SU-DHL-6 (cell line): ENCODE measurements at regions not wholly inside any gene's neighbourhood (a gene's known extent, or its start where the extent isn't known, plus 50 kb on each side); places are given as distances from the start of the nearest gene placed in this dataset.

Source experiments
- H2AFZ ChIP-seq: fragments of 200-600 bp; sonication (generic); 2 replicates; pipeline ENCODE4 v1.6.1; 2014; ENCODE audit warnings: low read depth, mild to moderate bottlenecking, moderate library complexity, mixed read lengths, antibody characterized with exemption, low read length; ENCODE audit not compliant: severe bottlenecking
- H3F3A ChIP-seq: fragments of 200-600 bp; shearing (Covaris generic); 2 replicates; pipeline ENCODE4 v1.6.0; 2016; ENCODE audit warnings: antibody characterized with exemption, mild to moderate bottlenecking; ENCODE audit not compliant: insufficient read depth
- H3K27ac ChIP-seq: fragments of 200-600 bp; sonication (generic); 2 replicates; pipeline ENCODE4 v1.5.1; 2016; ENCODE audit warnings: low read depth, mild to moderate bottlenecking, low read length, moderate library complexity, mixed read lengths
- H3K27me3 ChIP-seq: fragments of 200-600 bp; sonication (generic), shearing (Covaris generic); 2 replicates; pipeline ENCODE4 v1.6.0; 2014; ENCODE audit warnings: mild to moderate bottlenecking, low read length
- H3K36me3 ChIP-seq: fragments of 200-600 bp; sonication (generic); 2 replicates; pipeline ENCODE4 v1.6.1; 2014; ENCODE audit warnings: mild to moderate bottlenecking, low read length, mixed read lengths
- H3K4me2 ChIP-seq: fragments of 300-600, 200-600 bp; shearing (Covaris generic), sonication (generic); 2 replicates; pipeline ENCODE4 v1.6.0; 2014; ENCODE audit warnings: low read length, low read depth, mild to moderate bottlenecking; ENCODE audit not compliant: poor library complexity, severe bottlenecking
- H3K4me3 ChIP-seq: fragments of 200-600 bp; sonication (generic); 2 replicates; pipeline ENCODE4 v1.5.1; 2014; ENCODE audit warnings: antibody characterized with exemption, low read length, mild to moderate bottlenecking, mixed read lengths; ENCODE audit not compliant: insufficient read depth, poor library complexity, severe bottlenecking
- H3K79me2 ChIP-seq: fragments of 200-600 bp; sonication (generic); 2 replicates; pipeline ENCODE4 v1.6.1; 2014; ENCODE audit warnings: mild to moderate bottlenecking, low read length, moderate library complexity; ENCODE audit not compliant: insufficient read depth
- H3K9ac ChIP-seq: fragments of 200-600 bp; sonication (generic); 2 replicates; pipeline ENCODE4 v1.7.0; 2014; ENCODE audit warnings: mild to moderate bottlenecking, low read length
- H3K9me2 ChIP-seq: fragments of 200-600 bp; sonication (generic); replicated peaks from 2 replicates; pipeline ENCODE4 v1.6.1; 2014; ENCODE audit warnings: low read length; ENCODE audit not compliant: insufficient read depth
- H3K9me3 ChIP-seq: fragments of 200-600 bp; sonication (generic); 2 replicates; pipeline ENCODE4 v1.6.1; 2014; ENCODE audit warnings: low read length, mixed read lengths; ENCODE audit not compliant: insufficient read depth
- H4K20me1 ChIP-seq: fragments of 200-600 bp; sonication (generic); 2 replicates; pipeline ENCODE4 v1.6.1; 2014; ENCODE audit warnings: low read depth, mild to moderate bottlenecking, antibody characterized with exemption, low read length, moderate library complexity, mixed read lengths
- EZH2phosphoT487 ChIP-seq: fragments of 200-600 bp; sonication (generic), shearing (Covaris generic); conservative IDR thresholded peaks from 2 replicates; pipeline ENCODE4 v1.6.1; 2018; ENCODE audit warnings: mild to moderate bottlenecking, antibody characterized with exemption, low read length, moderate library complexity, mixed read lengths
- TF ChIP-seq, protein P1 (sequence below): fragments of 200-600 bp; sonication (generic); IDR thresholded peaks from one replicate; pipeline ENCODE4 v1.5.1; 2017; ENCODE audit warnings: antibody characterized with exemption, mild to moderate bottlenecking, low read length, moderate library complexity; ENCODE audit not compliant: insufficient read depth, poor library complexity, severe bottlenecking

DNA sequence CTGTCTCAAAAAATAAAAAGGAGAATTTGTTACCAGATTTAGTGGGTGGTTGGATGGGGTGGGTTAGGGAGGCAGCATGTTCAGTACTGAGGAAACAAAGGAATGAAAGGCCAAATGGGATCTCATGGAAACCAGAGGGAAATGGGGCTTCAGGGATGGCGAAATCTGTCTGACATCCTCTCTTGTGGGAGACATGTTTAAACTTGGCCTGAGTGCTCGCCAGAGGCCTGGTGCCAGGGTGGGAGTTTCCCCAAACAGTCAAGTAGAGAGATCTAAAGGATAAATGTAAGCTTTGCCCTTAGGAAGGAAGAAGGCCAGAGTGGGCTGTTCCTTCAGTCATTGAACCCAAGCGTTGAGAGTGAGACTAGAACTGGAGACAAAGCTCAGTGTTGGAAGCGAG, 61.9 kb upstream of the AKIRIN2 start:
- Histone ChIP-seq H3K9ac (no peak overlapping the region), H3K4me3 (no peak overlapping the region), H4K20me1 (no peaks in the 10 kb centered on the region), H3K4me2 (no peak overlapping the region), H3K79me2 (no peaks in the 10 kb centered on the region), H3K27ac (no peak overlapping the region), H2AFZ (no peak overlapping the region), H3K27me3 (no peaks in the 10 kb centered on the region), H3K9me3 (no peaks in the 10 kb centered on the region), H3F3A (0 out of 2 replicates have a peak, but pooled peaks cover 3% of the 10 kb centered on the region), H3K36me3 (no peaks in the 10 kb centered on the region), H3K9me2 (no peaks in the 10 kb centered on the region)
- no peak for TF ChIP-seq EZH2phosphoT487
- TF ChIP-seq, protein P1, sequence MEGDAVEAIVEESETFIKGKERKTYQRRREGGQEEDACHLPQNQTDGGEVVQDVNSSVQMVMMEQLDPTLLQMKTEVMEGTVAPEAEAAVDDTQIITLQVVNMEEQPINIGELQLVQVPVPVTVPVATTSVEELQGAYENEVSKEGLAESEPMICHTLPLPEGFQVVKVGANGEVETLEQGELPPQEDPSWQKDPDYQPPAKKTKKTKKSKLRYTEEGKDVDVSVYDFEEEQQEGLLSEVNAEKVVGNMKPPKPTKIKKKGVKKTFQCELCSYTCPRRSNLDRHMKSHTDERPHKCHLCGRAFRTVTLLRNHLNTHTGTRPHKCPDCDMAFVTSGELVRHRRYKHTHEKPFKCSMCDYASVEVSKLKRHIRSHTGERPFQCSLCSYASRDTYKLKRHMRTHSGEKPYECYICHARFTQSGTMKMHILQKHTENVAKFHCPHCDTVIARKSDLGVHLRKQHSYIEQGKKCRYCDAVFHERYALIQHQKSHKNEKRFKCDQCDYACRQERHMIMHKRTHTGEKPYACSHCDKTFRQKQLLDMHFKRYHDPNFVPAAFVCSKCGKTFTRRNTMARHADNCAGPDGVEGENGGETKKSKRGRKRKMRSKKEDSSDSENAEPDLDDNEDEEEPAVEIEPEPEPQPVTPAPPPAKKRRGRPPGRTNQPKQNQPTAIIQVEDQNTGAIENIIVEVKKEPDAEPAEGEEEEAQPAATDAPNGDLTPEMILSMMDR: no peak

DNA sequence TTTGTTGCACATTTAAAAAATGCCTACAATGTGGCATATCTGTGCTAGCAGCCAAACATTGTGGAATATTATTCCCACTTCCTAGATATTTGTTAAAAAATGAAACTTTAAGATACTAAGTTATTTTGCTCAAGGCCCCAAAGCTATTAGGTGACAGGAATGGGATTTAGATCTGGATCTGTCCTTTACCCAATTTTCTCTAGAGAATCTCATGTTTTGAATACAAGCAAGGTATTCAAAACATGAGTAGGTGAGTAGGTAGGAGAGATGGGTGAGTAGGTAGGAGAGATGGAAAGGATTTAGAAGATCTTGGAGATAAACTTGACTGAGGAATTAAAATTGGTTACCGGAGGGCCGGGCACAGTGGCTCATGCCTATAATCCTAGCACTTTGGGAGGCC, 61.2 kb upstream of the AKIRIN2 start:
- Histone ChIP-seq H3K36me3 (no peaks in the 10 kb centered on the region), H3K4me3 (no peak overlapping the region), H3K9me2 (no peaks in the 10 kb centered on the region), H3F3A (0 out of 2 replicates have a peak, but pooled peaks cover 3% of the 10 kb centered on the region), H3K9ac (no peak overlapping the region), H2AFZ (no peak overlapping the region), H3K27me3 (no peaks in the 10 kb centered on the region), H3K9me3 (no peaks in the 10 kb centered on the region), H3K27ac (no peak overlapping the region), H4K20me1 (no peaks in the 10 kb centered on the region), H3K79me2 (no peaks in the 10 kb centered on the region), H3K4me2 (no peak overlapping the region)
- TF ChIP-seq, protein P1: no peak
- no peak for TF ChIP-seq EZH2phosphoT487

DNA sequence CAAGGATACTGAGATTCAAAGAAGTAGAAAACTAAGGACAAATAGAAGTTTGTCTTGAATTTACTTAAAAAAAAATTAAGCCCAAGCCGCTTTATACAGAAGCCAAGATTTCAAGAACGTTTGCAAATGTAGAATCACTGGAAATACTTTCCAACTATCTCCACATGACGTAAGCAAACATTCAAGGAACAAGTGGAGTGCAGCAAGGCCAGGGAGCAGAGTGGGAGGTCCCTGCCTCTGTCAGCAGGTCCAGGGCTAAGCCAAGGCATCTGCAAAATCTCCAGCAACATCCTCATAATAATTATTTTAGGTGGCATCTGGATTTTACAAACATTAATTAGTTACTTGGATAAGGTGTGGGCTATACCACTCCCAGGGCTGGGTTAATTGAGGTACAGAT, 60.1 kb upstream of the AKIRIN2 start:
- Histone ChIP-seq H3K27me3 (no peaks in the 10 kb centered on the region), H3K27ac (no peak overlapping the region), H3K9ac (no peak overlapping the region), H3K79me2 (no peaks in the 10 kb centered on the region), H4K20me1 (no peaks in the 10 kb centered on the region), H2AFZ (no peak overlapping the region), H3F3A (0 out of 2 replicates have a peak, but pooled peaks cover 3% of the 10 kb centered on the region), H3K9me3 (no peaks in the 10 kb centered on the region), H3K4me2 (no peak overlapping the region), H3K36me3 (no peaks in the 10 kb centered on the region), H3K9me2 (no peaks in the 10 kb centered on the region), H3K4me3 (no peak overlapping the region)
- TF ChIP-seq EZH2phosphoT487: no peak
- TF ChIP-seq, protein P1: no peak
